OCI-LY1 (cell line): ENCODE measurements at regions not wholly inside any gene's neighbourhood (a gene's known extent, or its start where the extent isn't known, plus 50 kb on each side); places are given as distances from the start of the nearest gene placed in this dataset.

Experiments
- EZH2 ChIP-seq: fragments of 200-600 bp; sonication (generic), shearing (Covaris generic); IDR thresholded peaks from 2 replicates; pipeline ENCODE4 v1.8.0; 2017; ENCODE audit warnings: borderline replicate concordance, mixed run types, mild to moderate bottlenecking, antibody characterized with exemption, low read length, moderate library complexity, mixed read lengths
- TF ChIP-seq, protein P1 (sequence below): fragments of 200-600 bp; sonication (generic), shearing (Covaris generic); IDR thresholded peaks from 2 replicates; pipeline ENCODE4 v1.5.1; 2017; ENCODE audit warnings: mild to moderate bottlenecking, antibody characterized with exemption, low read length, moderate library complexity, mixed read lengths

- TF ChIP-seq, protein P1, sequence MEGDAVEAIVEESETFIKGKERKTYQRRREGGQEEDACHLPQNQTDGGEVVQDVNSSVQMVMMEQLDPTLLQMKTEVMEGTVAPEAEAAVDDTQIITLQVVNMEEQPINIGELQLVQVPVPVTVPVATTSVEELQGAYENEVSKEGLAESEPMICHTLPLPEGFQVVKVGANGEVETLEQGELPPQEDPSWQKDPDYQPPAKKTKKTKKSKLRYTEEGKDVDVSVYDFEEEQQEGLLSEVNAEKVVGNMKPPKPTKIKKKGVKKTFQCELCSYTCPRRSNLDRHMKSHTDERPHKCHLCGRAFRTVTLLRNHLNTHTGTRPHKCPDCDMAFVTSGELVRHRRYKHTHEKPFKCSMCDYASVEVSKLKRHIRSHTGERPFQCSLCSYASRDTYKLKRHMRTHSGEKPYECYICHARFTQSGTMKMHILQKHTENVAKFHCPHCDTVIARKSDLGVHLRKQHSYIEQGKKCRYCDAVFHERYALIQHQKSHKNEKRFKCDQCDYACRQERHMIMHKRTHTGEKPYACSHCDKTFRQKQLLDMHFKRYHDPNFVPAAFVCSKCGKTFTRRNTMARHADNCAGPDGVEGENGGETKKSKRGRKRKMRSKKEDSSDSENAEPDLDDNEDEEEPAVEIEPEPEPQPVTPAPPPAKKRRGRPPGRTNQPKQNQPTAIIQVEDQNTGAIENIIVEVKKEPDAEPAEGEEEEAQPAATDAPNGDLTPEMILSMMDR: no peak
- no peak for TF ChIP-seq EZH2
Measured at GRCh38 chr5:143652108-143652700, 159.8 kb upstream of the HMHB1 start.
